Adipocyte (in vitro differentiated cells): ENCODE measurements at regions not wholly inside any gene's neighbourhood (a gene's known extent, or its start where the extent isn't known, plus 50 kb on each side); places are given as distances from the start of the nearest gene placed in this dataset.

Source experiments
- DNase-seq: peaks from one replicate; pipeline ENCODE4 v3.0.0-alpha.2; 2015; ENCODE audit warnings: low read depth
- H3K27me3 ChIP-seq: replicated peaks from 2 replicates; pipeline ENCODE4 v1.7.0; 2013; ENCODE audit warnings: mild to moderate bottlenecking, low read length, moderate library complexity; ENCODE audit not compliant: control insufficient read depth, insufficient read depth
- H3K36me3 ChIP-seq: 2 replicates; pipeline ENCODE4 v1.7.0; 2013; ENCODE audit warnings: low read length, mild to moderate bottlenecking, moderate library complexity; ENCODE audit not compliant: control insufficient read depth, insufficient read depth, severe bottlenecking
- H3K4me1 ChIP-seq: 2 replicates; pipeline ENCODE4 v1.7.0; 2013; ENCODE audit warnings: mild to moderate bottlenecking, low read length, moderate library complexity; ENCODE audit not compliant: control insufficient read depth, insufficient read depth
- H3K4me3 ChIP-seq: 2 replicates; pipeline ENCODE4 v1.7.0; 2013; ENCODE audit warnings: mild to moderate bottlenecking, low read length, moderate library complexity
- H3K9ac ChIP-seq: 2 replicates; pipeline ENCODE4 v1.7.0; 2013; ENCODE audit warnings: mild to moderate bottlenecking, low read length, moderate library complexity
- H3K9me3 ChIP-seq: 2 replicates; pipeline ENCODE4 v1.7.0; 2013; ENCODE audit warnings: mild to moderate bottlenecking, low read length, moderate library complexity; ENCODE audit not compliant: control insufficient read depth

DNA sequence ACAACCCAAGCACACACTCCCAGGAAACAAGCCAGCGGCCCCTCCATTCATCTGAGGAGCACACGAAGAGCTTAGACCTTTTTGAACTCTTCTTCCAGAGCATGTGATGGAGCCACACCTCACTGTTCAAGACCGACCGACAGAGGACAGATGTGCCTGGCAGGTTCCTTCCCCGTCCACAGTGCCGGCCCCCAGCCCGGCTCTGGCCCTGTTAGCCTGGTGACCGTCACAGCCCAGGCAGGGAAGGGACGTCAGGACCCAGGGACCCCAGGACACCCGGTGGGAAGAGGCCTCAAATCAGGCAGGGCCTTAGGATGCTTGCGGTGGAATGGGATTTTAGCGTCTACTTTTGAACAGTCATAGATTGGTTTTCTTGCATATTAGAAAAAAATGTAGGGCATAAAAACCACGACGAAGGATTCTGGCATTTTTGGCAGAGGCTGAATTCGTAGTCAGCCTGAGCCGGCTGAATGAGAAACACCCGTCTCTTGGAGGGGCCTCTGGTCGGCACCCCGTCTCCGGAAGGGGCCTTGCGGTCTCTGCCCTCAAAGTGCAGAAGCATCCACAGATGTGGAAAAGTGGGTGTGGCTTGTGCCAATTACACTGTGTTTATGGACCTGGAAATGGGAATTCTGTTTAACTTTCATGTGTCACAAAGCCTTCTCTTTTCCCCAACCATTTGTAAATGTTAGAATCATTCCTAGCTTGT is 79.3 kb downstream of the SIK1 start:
- H3K36me3 ChIP-seq: no peaks in the 10 kb centered on the region
- no peak for DNase-seq
- no peaks in the 10 kb centered on the region for H3K9me3 ChIP-seq
- H3K4me3 ChIP-seq: no peak overlapping the region
- no peak overlapping the region for H3K9ac ChIP-seq
- peaks cover 2% of the 10 kb centered on the region for H3K27me3 ChIP-seq
- H3K4me1 ChIP-seq: no peaks in the 10 kb centered on the region

GRCh38 chr21:43346551-43346950 is 80.4 kb downstream of the SIK1 start:
- H3K27me3 ChIP-seq: peaks cover 2% of the 10 kb centered on the region
- no peaks in the 10 kb centered on the region for H3K9me3 ChIP-seq
- H3K9ac ChIP-seq: no peak overlapping the region
- no peak overlapping the region for H3K4me3 ChIP-seq
- H3K4me1 ChIP-seq: no peaks in the 10 kb centered on the region
- no peaks in the 10 kb centered on the region for H3K36me3 ChIP-seq
- DNase-seq: no peak

DNA sequence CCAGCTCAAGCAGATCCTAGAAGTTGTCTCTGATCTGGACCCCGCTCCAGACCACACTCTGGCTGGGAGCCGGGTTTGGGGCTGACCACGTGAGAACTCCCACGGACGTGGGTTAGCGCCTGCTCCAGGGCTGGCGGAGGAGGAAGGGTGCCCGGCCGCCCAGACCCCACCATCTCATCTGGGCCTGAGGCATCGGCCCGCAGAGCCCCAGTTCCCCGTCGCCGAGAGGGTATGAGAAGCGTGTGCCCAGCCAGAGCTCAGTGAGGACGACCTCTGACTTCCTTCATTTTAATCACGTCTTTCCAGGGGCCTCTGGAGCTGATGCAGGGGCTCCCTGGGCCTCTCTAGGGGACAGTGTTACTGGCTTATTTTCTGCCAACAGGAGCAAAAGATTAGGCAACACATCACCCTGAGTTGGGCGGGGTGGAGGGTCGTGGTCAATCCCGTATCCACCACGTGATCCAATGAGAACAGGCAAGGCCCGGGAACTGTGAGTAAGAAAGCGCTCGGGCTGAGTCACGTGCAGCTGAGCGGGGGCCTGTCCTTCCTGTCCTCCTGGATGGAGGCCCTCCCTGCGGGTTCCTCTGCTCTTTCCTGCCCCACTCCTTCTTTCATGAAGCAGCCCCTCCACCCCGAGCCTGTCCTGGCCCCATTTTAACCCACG is 81.1 kb downstream of the SIK1 start:
- peaks cover 2% of the 10 kb centered on the region for H3K27me3 ChIP-seq
- H3K36me3 ChIP-seq: no peaks in the 10 kb centered on the region
- H3K9me3 ChIP-seq: no peaks in the 10 kb centered on the region
- H3K9ac ChIP-seq: no peak overlapping the region
- DNase-seq: peak; percentile 31
- peaks cover 1% of the 10 kb centered on the region for H3K4me1 ChIP-seq
- no peak overlapping the region for H3K4me3 ChIP-seq

DNA sequence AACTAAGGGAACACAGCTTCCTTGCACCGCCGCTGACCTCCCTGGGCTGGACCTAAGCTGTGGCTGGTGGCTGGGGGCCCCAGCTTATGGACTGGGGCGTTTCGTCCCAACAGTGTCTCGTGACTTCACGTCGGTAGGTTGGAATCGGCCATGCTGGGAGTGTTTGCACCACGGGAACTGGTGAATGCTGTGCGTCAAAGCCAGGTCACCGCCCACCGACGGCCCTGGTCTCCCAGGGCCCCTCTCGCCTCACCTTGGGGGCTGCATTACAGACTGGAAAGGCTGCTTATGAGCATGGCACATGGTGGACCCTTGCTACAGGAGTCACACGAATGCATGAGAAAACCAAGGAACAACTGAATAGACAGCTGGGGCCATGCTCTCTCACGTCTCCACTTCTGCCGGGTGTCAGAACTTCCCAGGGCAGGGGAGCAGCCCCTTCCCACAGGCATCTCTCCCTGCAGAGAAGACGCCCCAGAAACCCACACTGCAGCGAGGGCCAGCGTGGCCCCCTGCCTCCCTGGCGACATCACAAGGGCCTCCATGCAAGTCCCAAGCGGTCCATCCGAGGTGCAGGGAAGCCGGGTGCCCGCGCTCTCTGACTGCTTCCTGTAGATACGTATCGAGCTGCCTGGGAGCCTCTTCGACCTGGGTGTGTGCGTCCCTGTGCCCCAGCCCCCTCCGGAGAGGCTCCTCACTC is 81.7 kb downstream of the SIK1 start:
- Histone ChIP-seq H3K27me3 (peaks cover 2% of the 10 kb centered on the region), H3K9ac (no peak overlapping the region), H3K9me3 (no peaks in the 10 kb centered on the region), H3K4me3 (no peak overlapping the region), H3K36me3 (no peaks in the 10 kb centered on the region), H3K4me1 (peaks cover 7% of the 10 kb centered on the region)
- no peak for DNase-seq

DNA sequence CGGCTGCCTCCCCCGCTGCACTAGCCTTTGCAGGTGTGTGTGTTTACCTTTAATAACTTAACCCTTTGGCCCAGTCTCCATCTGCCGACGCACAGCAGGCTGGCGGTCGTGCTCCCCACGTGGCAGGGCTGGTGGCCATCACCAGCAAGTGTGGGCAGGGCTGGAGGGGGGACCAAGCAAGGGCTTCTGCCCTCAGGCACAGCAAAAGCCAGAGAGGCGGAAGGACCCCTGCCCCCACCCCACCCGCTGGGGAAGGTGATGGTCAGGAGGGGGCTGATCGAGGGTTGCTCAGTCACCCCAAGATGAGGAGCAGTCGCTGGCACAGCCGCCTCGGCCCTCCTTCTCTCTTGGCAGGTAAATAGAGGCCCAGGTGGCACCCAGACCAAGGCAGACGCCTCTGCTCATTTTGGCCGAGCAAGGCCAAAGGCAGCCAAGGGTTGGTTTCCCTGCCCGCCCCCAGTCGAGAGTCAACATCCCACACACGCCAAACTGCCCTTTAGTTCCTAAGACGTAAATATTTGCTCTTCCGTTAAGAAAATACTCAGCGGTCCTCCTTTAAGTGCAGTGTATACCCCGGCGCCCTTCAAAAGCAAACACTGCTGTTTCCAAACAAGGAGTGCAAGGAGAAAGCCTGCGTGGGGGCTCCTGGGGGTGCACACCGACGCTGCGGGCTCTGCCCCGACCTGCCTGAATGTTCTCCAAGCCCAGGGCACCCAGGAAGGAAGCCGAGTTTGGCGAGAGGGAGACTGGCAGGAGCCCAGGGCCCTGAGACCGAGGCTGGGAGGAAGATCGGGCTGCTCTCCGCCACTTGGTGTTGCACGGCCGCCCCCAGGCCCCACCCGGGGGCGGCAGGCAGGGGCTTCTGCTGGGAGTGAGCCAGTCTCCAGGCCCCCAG is 82.7 kb downstream of the SIK1 start:
- peaks cover 7% of the 10 kb centered on the region for H3K4me1 ChIP-seq
- no peaks in the 10 kb centered on the region for H3K9me3 ChIP-seq
- no peak overlapping the region for H3K9ac ChIP-seq
- peaks cover 2% of the 10 kb centered on the region for H3K27me3 ChIP-seq
- no peaks in the 10 kb centered on the region for H3K36me3 ChIP-seq
- DNase-seq: no peak
- no peak overlapping the region for H3K4me3 ChIP-seq

DNA sequence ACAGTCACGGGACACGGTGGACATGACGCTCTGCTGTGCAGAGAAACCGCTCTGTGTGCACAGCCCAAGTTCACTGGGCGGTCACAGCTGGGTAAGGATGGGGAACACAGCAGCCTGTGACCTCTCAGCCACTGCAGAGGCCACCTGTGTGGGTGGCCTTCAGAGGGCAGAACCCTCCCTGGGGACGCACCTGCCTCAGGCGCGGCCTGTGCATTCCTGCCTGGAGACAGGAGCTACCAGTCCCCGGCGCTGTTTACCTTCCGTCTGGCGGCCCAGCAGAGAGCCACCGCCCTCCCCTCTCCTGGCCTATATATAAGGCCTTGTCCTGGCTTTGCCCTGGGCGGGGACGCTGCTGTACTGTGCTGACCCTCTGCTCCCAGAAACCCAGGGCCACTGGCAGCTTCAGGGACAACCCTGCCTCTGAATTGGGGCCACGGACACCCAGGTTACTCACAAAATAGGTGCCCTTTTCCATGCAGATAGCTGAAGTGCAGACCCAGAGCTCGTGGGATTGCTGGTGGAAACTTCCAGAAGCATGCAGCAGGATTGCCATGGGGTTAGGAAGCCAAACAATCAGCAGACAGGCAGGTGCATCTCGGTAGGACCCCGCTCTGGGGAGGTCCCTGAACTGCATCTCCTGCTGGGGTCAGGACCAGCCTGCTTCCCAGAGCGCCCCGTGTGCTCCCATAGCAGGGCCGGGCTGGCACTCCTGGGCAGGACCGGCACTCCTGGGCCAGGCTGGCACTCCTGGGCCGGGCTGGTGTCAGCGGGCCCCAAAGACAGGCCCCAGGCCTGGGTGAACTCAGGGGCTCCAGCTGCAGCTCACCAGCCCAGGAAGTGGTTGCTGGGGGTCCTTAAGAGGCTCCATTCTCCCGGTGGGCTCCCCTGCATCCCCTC is 83.6 kb downstream of the SIK1 start:
- no peak overlapping the region for H3K4me3 ChIP-seq
- no peaks in the 10 kb centered on the region for H3K27me3 ChIP-seq
- H3K36me3 ChIP-seq: no peaks in the 10 kb centered on the region
- no peak overlapping the region for H3K9ac ChIP-seq
- DNase-seq: no peak
- no peaks in the 10 kb centered on the region for H3K9me3 ChIP-seq
- H3K4me1 ChIP-seq: peaks cover 7% of the 10 kb centered on the region

- Histone ChIP-seq H3K9me3 (no peaks in the 10 kb centered on the region), H3K27me3 (no peaks in the 10 kb centered on the region), H3K4me1 (peaks cover 7% of the 10 kb centered on the region), H3K9ac (no peak overlapping the region), H3K4me3 (no peak overlapping the region), H3K36me3 (no peaks in the 10 kb centered on the region)
- DNase-seq: no peak
Measured at GRCh38 chr21:43342301-43342881, 84.5 kb downstream of the SIK1 start.

DNA sequence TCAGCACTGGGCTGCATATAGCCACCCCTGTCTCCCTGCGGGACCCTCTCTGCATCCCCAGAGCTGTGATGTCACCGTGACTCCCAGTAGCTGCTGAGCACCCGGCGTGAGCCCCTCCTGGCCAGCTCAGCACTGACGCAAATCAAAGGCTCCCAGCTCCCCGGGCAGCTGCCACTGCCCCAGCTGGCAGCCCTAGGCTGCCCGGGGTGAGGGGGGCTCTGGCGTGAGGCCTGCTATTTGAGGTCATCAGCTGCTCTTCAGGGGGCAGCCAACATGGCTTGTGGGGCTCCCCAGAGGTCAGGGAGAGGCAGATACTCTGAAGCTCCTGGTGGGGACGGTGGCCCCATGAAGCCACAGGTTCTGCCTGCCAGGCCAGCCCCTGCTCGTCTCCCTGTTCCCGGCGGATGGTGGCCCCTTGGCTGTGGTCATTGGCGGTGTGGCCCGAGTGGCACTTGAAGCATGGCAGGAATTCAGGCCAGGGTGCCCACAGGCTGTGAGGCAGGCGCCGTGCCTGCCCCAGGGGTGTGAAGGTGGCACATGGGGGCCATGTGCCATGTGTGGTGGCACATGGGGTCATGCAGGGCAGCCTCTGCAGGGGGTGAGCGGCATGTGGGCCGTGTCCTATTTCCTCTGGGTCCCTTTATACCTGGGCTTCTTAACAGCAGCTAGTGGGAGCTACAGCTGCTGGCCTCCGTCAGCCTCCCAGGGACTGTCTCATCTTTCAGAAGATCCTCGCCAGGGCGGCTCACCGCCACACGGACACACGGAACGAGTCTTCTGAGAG is 85.4 kb downstream of the SIK1 start:
- Histone ChIP-seq H3K4me3 (no peak overlapping the region), H3K9ac (no peak overlapping the region), H3K36me3 (no peaks in the 10 kb centered on the region), H3K27me3 (no peaks in the 10 kb centered on the region), H3K9me3 (no peaks in the 10 kb centered on the region), H3K4me1 (peaks cover 7% of the 10 kb centered on the region)
- DNase-seq: no peak

- Histone ChIP-seq H3K9ac (no peak overlapping the region), H3K4me1 (peaks cover 7% of the 10 kb centered on the region), H3K36me3 (no peaks in the 10 kb centered on the region), H3K9me3 (no peaks in the 10 kb centered on the region), H3K27me3 (no peaks in the 10 kb centered on the region), H3K4me3 (no peak overlapping the region)
- DNase-seq: peak; percentile 77
Measured at GRCh38 chr21:43340491-43341377, 86.2 kb downstream of the SIK1 start.
